Adipocyte (in vitro differentiated cells): ENCODE measurements at regions not wholly inside any gene's neighbourhood (a gene's known extent, or its start where the extent isn't known, plus 50 kb on each side); places are given as distances from the start of the nearest gene placed in this dataset.

Experiments used
- DNase-seq: peaks from one replicate; pipeline ENCODE4 v3.0.0-alpha.2; 2015; ENCODE audit warnings: low read depth
- H3K27me3 ChIP-seq: replicated peaks from 2 replicates; pipeline ENCODE4 v1.7.0; 2013; ENCODE audit warnings: mild to moderate bottlenecking, low read length, moderate library complexity; ENCODE audit not compliant: control insufficient read depth, insufficient read depth
- H3K36me3 ChIP-seq: 2 replicates; pipeline ENCODE4 v1.7.0; 2013; ENCODE audit warnings: low read length, mild to moderate bottlenecking, moderate library complexity; ENCODE audit not compliant: control insufficient read depth, insufficient read depth, severe bottlenecking
- H3K4me1 ChIP-seq: 2 replicates; pipeline ENCODE4 v1.7.0; 2013; ENCODE audit warnings: mild to moderate bottlenecking, low read length, moderate library complexity; ENCODE audit not compliant: control insufficient read depth, insufficient read depth
- H3K4me3 ChIP-seq: 2 replicates; pipeline ENCODE4 v1.7.0; 2013; ENCODE audit warnings: mild to moderate bottlenecking, low read length, moderate library complexity
- H3K9ac ChIP-seq: 2 replicates; pipeline ENCODE4 v1.7.0; 2013; ENCODE audit warnings: mild to moderate bottlenecking, low read length, moderate library complexity
- H3K9me3 ChIP-seq: 2 replicates; pipeline ENCODE4 v1.7.0; 2013; ENCODE audit warnings: mild to moderate bottlenecking, low read length, moderate library complexity; ENCODE audit not compliant: control insufficient read depth

DNA sequence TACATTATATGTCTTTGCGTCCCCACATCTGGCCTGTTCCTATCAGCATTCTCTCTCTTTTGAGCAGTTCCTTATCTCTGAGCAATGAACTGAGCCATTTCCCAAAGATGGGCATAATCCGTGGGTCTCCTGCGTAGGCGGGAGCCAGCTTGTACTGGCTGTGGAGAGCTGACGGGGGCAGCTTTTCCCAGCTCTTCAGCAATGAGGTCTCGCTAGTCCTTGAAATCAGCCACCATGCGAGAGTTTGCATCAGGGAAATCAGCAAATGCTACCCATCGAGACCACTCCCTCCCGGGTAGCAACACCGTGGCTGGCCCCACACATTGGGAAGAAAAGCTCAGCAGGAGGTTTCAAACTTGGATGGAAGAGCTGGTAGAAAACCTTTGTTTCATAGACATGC, 51.9 kb upstream of the FAM180A start:
- Histone ChIP-seq H3K36me3 (no peaks in the 10 kb centered on the region), H3K4me1 (peaks cover 25% of the 10 kb centered on the region), H3K9me3 (no peaks in the 10 kb centered on the region), H3K27me3 (no peaks in the 10 kb centered on the region), H3K9ac (no peak overlapping the region), H3K4me3 (no peak overlapping the region)
- DNase-seq = no peak

DNA sequence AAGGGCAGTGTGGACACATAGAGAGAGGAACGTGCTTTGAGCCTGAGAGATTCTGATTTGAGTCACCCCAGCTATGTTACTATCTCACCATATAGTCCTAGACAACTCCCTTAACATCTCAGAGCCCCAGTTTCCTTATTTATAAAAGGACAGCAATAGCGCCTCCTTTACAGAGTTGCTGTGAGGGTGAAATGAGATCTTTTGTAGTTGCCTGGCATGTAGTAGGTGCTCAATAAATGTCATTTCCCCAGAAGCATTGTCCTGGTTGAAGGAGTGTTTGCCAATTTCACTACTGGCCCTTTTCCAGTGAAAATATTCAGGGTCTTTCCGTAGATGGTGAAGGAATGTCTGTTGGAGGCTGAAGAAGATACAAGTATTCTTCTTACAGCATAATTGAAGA, 51.3 kb upstream of the FAM180A start:
- Histone ChIP-seq H3K4me3 (no peak overlapping the region), H3K9ac (no peak overlapping the region), H3K36me3 (no peaks in the 10 kb centered on the region), H3K4me1 (peaks cover 27% of the 10 kb centered on the region), H3K9me3 (no peaks in the 10 kb centered on the region), H3K27me3 (no peaks in the 10 kb centered on the region)
- no peak for DNase-seq
